ENCODE measurements at regions not wholly inside any gene's neighbourhood (a gene's known extent, or its start where the extent isn't known, plus 50 kb on each side); places are given as distances from the start of the nearest gene placed in this dataset.
"Not testable (repeated sequence)": the region's sequence is repeated elsewhere in the genome, so short reads cannot be mapped to it uniquely, and the experiment has no call there.

GRCh38 chr3:173216063-173216462 lies 75.0 kb upstream of the SPATA16 start:
- Histone ChIP-seq H4K20me1 (ENCODE audit: insufficient read depth, low read length) (no peaks in the 10 kb centered on the region), H3K27me3 (ENCODE audit: insufficient read depth, low read length) (no peaks in the 10 kb centered on the region), H3K4me3 (ENCODE audit: insufficient read depth, low read length) (no peak overlapping the region), H2AFZ (ENCODE audit: low read length) (no peak overlapping the region), H3K4me1 (ENCODE audit: insufficient read depth, low read length) (no peaks in the 10 kb centered on the region), H3K4me2 (ENCODE audit: insufficient read depth, low read length) (no peak overlapping the region), H3K36me3 (ENCODE audit: insufficient read depth, low read length) (no peaks in the 10 kb centered on the region), H3K79me2 (ENCODE audit: insufficient read depth, low read length) (no peaks in the 10 kb centered on the region), H3K9me3 (ENCODE audit: low read depth, low read length) (no peaks in the 10 kb centered on the region), H3K27ac (ENCODE audit: low read depth, low read length) (no peak overlapping the region)
- DNase-seq (ENCODE audit: insufficient read length, low spot score, missing footprints) = no peak
- no peak for TF ChIP-seq CTCF (IDR thresholded peaks at IDR 0.05; ENCODE audit: extremely low read depth, low read depth, low read length)

GRCh38 chr3:173214576-173214975 lies 73.5 kb upstream of the SPATA16 start:
- Histone ChIP-seq H4K20me1 (ENCODE audit: insufficient read depth, low read length) (no peaks in the 10 kb centered on the region), H3K4me3 (ENCODE audit: insufficient read depth, low read length) (no peak overlapping the region), H3K9me3 (ENCODE audit: low read depth, low read length) (no peaks in the 10 kb centered on the region), H3K27ac (ENCODE audit: low read depth, low read length) (no peak overlapping the region), H3K79me2 (ENCODE audit: insufficient read depth, low read length) (no peaks in the 10 kb centered on the region), H3K36me3 (ENCODE audit: insufficient read depth, low read length) (no peaks in the 10 kb centered on the region), H3K4me2 (ENCODE audit: insufficient read depth, low read length) (no peak overlapping the region), H3K4me1 (ENCODE audit: insufficient read depth, low read length) (no peaks in the 10 kb centered on the region), H2AFZ (ENCODE audit: low read length) (no peak overlapping the region), H3K27me3 (ENCODE audit: insufficient read depth, low read length) (no peaks in the 10 kb centered on the region)
- DNase-seq (ENCODE audit: insufficient read length, low spot score, missing footprints) = no peak
- no peak for TF ChIP-seq CTCF (IDR thresholded peaks at IDR 0.05; ENCODE audit: extremely low read depth, low read depth, low read length)

- Histone ChIP-seq H3K79me2 (ENCODE audit: insufficient read depth, low read length) (no peaks in the 10 kb centered on the region), H3K27me3 (ENCODE audit: insufficient read depth, low read length) (no peaks in the 10 kb centered on the region), H3K27ac (ENCODE audit: low read depth, low read length) (no peak overlapping the region), H2AFZ (ENCODE audit: low read length) (no peak overlapping the region), H3K4me3 (ENCODE audit: insufficient read depth, low read length) (no peak overlapping the region), H3K4me2 (ENCODE audit: insufficient read depth, low read length) (no peak overlapping the region), H3K4me1 (ENCODE audit: insufficient read depth, low read length) (no peaks in the 10 kb centered on the region), H3K36me3 (ENCODE audit: insufficient read depth, low read length) (no peaks in the 10 kb centered on the region), H3K9me3 (ENCODE audit: low read depth, low read length) (no peaks in the 10 kb centered on the region), H4K20me1 (ENCODE audit: insufficient read depth, low read length) (no peaks in the 10 kb centered on the region)
- no peak for DNase-seq (ENCODE audit: insufficient read length, low spot score, missing footprints)
- TF ChIP-seq CTCF (IDR thresholded peaks at IDR 0.05; ENCODE audit: extremely low read depth, low read depth, low read length) = no peak
Measured at GRCh38 chr3:173199568-173199967, 58.5 kb upstream of the SPATA16 start.

- not testable (repeated sequence) for H3K4me3 ChIP-seq (ENCODE audit: insufficient read depth, low read length); H3K27me3 ChIP-seq (ENCODE audit: insufficient read depth, low read length); H3K27ac ChIP-seq (ENCODE audit: low read depth, low read length); H3K36me3 ChIP-seq (ENCODE audit: insufficient read depth, low read length); DNase-seq (ENCODE audit: insufficient read length, low spot score, missing footprints); H3K79me2 ChIP-seq (ENCODE audit: insufficient read depth, low read length); H3K4me1 ChIP-seq (ENCODE audit: insufficient read depth, low read length); H2AFZ ChIP-seq (ENCODE audit: low read length); H3K9me3 ChIP-seq (ENCODE audit: low read depth, low read length); H3K4me2 ChIP-seq (ENCODE audit: insufficient read depth, low read length); H4K20me1 ChIP-seq (ENCODE audit: insufficient read depth, low read length)
Measured at GRCh38 chr3:173194868-173195267, 53.8 kb upstream of the SPATA16 start.

DNA sequence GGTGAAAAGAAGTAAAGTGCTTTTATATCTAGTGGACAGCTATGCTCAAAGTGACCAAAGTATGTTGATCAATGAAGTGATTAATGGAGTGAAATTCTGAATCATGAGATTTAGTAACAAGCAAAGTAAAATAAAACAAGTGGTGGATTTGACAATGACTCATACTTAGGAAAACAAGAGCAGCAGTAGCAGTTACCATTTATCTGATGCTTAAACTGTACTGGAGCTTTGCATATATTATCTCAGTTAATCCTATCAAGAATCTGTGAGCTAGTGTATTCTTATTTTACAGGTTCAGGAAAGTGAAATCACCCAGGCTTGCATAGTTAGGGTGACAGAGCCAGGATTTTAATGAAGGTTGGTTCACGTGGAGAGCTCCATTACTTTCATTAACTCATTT lies 50.6 kb upstream of the SPATA16 start:
- H3K4me1 ChIP-seq (ENCODE audit: insufficient read depth, low read length) = no peaks in the 10 kb centered on the region
- TF ChIP-seq CTCF (IDR thresholded peaks at IDR 0.05; ENCODE audit: extremely low read depth, low read depth, low read length) = no peak
- no peaks in the 10 kb centered on the region for H3K27me3 ChIP-seq (ENCODE audit: insufficient read depth, low read length)
- no peaks in the 10 kb centered on the region for H4K20me1 ChIP-seq (ENCODE audit: insufficient read depth, low read length)
- H3K27ac ChIP-seq (ENCODE audit: low read depth, low read length) = no peak overlapping the region
- no peaks in the 10 kb centered on the region for H3K79me2 ChIP-seq (ENCODE audit: insufficient read depth, low read length)
- DNase-seq (ENCODE audit: insufficient read length, low spot score, missing footprints) = no peak
- H2AFZ ChIP-seq (ENCODE audit: low read length) = no peak overlapping the region
- no peak overlapping the region for H3K4me3 ChIP-seq (ENCODE audit: insufficient read depth, low read length)
- H3K36me3 ChIP-seq (ENCODE audit: insufficient read depth, low read length) = no peaks in the 10 kb centered on the region
- H3K9me3 ChIP-seq (ENCODE audit: low read depth, low read length) = no peaks in the 10 kb centered on the region
- H3K4me2 ChIP-seq (ENCODE audit: insufficient read depth, low read length) = no peak overlapping the region

All from osteoblast (primary cell).